ENCODE measurements at regions not wholly inside any gene's neighbourhood (a gene's known extent, or its start where the extent isn't known, plus 50 kb on each side); places are given as distances from the start of the nearest gene placed in this dataset.

GRCh38 chr5:135246923-135247795 is 151.9 kb downstream of the MACROH2A1 start (continued):
- TF ChIP-seq REST (IDR thresholded peaks at IDR 0.05; ENCODE audit: low read depth, low read length), result 0 out of 2 replicates have a peak, but pooled peaks have one; percentile 15
- peak; percentile 63; the same call in 1 of the 2 replicates for TF ChIP-seq MEF2A (IDR thresholded peaks at IDR 0.05; ENCODE audit: borderline replicate concordance, low read depth)
- TF ChIP-seq PBX3 (IDR thresholded peaks at IDR 0.05), result peak; percentile 88
- 0 out of 2 replicates have a peak, but pooled peaks have one; percentile 35 for TF ChIP-seq ZBTB33 (IDR thresholded peaks at IDR 0.05; ENCODE audit: borderline replicate concordance, low read depth)
- TF ChIP-seq RFX5 (IDR thresholded peaks at IDR 0.05; ENCODE audit: low read length), result no peak
- no peak for TF ChIP-seq GABPA (IDR thresholded peaks at IDR 0.05; ENCODE audit: low read depth)
- peak; percentile 98 for TF ChIP-seq JUND (IDR thresholded peaks at IDR 0.05)
- TF ChIP-seq POLR2AphosphoS5 (IDR thresholded peaks at IDR 0.05; ENCODE audit: low read depth, low read length), result peak; percentile 70; the same call in 1 of the 2 replicates

GRCh38 chr5:135246605-135246922 is 152.5 kb downstream of the MACROH2A1 start:
- Histone ChIP-seq H2AFZ (ENCODE audit: low read depth) (no peak overlapping the region), H3K9ac (peak overlapping the region; percentile 34)
- no peak for TF ChIP-seq NFIC (IDR thresholded peaks at IDR 0.05; ENCODE audit: borderline replicate concordance)
- TF ChIP-seq JUND (IDR thresholded peaks at IDR 0.05), result no peak
- no peak for TF ChIP-seq RFX5 (IDR thresholded peaks at IDR 0.05; ENCODE audit: low read length)
- no peak for TF ChIP-seq ELF1 (IDR thresholded peaks at IDR 0.05)
- TF ChIP-seq NRF1 (IDR thresholded peaks at IDR 0.05; ENCODE audit: low read depth, low read length), result no peak
- no peak for TF ChIP-seq TEAD4 (IDR thresholded peaks at IDR 0.05; ENCODE audit: borderline replicate concordance, insufficient read depth)
- TF ChIP-seq SIN3A (IDR thresholded peaks at IDR 0.05; ENCODE audit: borderline replicate concordance, low read depth, low read length), result no peak
- no peak for TF ChIP-seq RAD21 (IDR thresholded peaks at IDR 0.05; ENCODE audit: low read length)
- TF ChIP-seq USF1 (IDR thresholded peaks at IDR 0.05; ENCODE audit: borderline replicate concordance, low read depth), result no peak
- TF ChIP-seq YY1 (IDR thresholded peaks at IDR 0.05; ENCODE audit: low read depth), result no peak
- no peak for TF ChIP-seq TAF1 (IDR thresholded peaks at IDR 0.05; ENCODE audit: borderline replicate concordance, low read depth, low read length)
- no peak for TF ChIP-seq EZH2phosphoT487 (IDR thresholded peaks at IDR 0.05; ENCODE audit: borderline replicate concordance, low read depth)
- no peak for TF ChIP-seq PBX3 (IDR thresholded peaks at IDR 0.05)
- no peak for TF ChIP-seq MAX (IDR thresholded peaks at IDR 0.05; ENCODE audit: low read depth)
- no peak for TF ChIP-seq FOSL2 (IDR thresholded peaks at IDR 0.05; ENCODE audit: borderline replicate concordance, low read depth)

More at GRCh38 chr5:135246605-135246922, 152.5 kb downstream of the MACROH2A1 start:
- H3K27ac ChIP-seq (ENCODE audit: low read depth in 2 of 2, low read length in 1 of 2), result peak overlapping the region in 1 of 2 experiments; percentile 87; a peak in 3 of 4 replicates
- H3K9me2 ChIP-seq, result no peaks in the 10 kb centered on the region
- H4K20me1 ChIP-seq (ENCODE audit: insufficient read depth), result no peaks in the 10 kb centered on the region
- no peak overlapping the region for H3K4me3 ChIP-seq (ENCODE audit: low read depth in 2 of 2, low read length in 1 of 2)
- WGBS (ENCODE audit: low lambda C conversion rate), result 58% methylated on average over 5 of the region's 5 CpGs
- no peak for DNase-seq
- H3K4me1 ChIP-seq (ENCODE audit: control insufficient read depth in 1 of 2, insufficient read depth in 2 of 2, low read depth in 1 of 2, low read length in 1 of 2), result peaks cover 41 to 54% of the 10 kb centered on the region in 2 experiments
- H3K36me3 ChIP-seq (replicated peaks in 1 of 2; ENCODE audit: control insufficient read depth in 1 of 2, insufficient read depth in 2 of 2, low read length in 1 of 2), result no peaks in the 10 kb centered on the region
- peaks cover 19% of the 10 kb centered on the region for H3F3A ChIP-seq (replicated peaks; ENCODE audit: insufficient read depth)
- ChIA-PET CTCF (interaction anchor here (0.6 to 2.2 kb wide), 3 partner anchors 41 to 180 kb away, joined by 3 to 5 read pairs (median 4); no protein-coding TSS in a partner anchor), POLR2A (no interaction called here)
- no peaks in the 10 kb centered on the region for H3K27me3 ChIP-seq (ENCODE audit: insufficient read depth)
- H3K9me3 ChIP-seq, result no peaks in the 10 kb centered on the region
- peak overlapping the region; percentile 77 for H3K4me2 ChIP-seq
- no peaks in the 10 kb centered on the region for H3K79me2 ChIP-seq (ENCODE audit: insufficient read depth)
